Amniotic stem cell (primary cell): ENCODE measurements at regions not wholly inside any gene's neighbourhood (a gene's known extent, or its start where the extent isn't known, plus 50 kb on each side); places are given as distances from the start of the nearest gene placed in this dataset.
"Not testable (repeated sequence)": the region's sequence is repeated elsewhere in the genome, so short reads cannot be mapped to it uniquely, and the experiment has no call there.

Experiments
- DNase-seq: peaks from one replicate; lab custom pipeline; 2025; lab: John Stamatoyannopoulos, UW

GRCh38 chr1:96865731-96866685 is 144.4 kb downstream of the PTBP2 start:
- peak; percentile 61 for DNase-seq

GRCh38 chr1:96872757-96873156 is 151.2 kb downstream of the PTBP2 start:
- no peak for DNase-seq

DNA sequence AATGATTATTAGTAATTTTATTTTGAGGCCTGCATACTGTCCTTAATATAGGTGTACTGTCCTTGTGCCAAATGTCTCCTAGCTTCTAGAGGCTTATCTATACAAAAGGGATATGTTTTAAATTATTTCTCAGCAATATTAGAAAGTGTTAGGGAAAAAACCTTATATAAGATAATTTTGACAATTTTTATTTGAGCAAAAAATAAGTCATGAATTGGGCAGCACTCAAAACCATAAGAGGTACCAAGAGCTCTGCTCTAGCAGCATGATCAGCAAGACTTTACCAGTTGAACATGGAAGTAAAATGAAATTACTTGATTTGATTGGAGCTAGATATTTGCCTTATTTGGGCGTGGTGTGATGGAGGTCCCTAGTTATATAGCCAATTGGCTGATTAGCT is 157.1 kb downstream of the PTBP2 start:
- no peak for DNase-seq

GRCh38 chr1:96880626-96881025 is 159.0 kb downstream of the PTBP2 start:
- no peak for DNase-seq

DNA sequence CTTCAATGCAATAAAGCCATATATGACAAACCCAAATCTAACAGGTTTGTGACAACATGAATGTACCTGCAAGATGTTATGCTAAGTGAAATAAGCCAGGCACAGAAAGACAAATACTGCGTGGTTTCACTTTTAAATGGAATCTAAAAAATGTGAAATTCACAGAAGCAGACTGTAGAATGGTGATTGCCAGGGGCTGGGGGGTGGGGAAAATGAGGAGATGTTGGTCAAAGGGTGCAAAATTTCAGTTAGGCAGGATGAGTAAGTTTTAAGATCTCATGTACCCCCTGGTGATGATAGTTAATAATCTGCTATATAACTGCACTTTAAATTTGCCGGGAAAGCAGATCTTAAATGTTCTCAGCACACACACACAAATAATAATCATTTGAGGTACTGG is 160.5 kb downstream of the PTBP2 start:
- no peak for DNase-seq

DNA sequence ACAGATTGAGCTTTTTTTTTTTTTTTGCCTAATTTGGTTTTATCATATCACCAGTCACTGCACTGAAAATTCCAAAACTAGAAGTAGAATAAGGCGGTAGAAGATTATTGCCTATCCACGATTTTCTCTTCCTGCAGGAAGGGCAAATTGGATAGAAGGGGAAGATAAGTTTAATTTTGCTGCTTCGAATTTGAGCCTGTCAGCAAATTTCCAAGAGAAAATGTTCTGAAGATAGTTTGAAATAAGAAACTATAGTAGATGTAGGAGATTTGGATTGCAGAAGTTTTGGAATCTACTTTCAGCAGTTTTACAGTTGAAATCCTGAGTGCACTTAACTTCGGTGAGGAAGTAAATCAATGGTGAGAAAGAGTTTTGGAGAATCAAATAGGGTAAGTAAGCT is 164.9 kb downstream of the PTBP2 start:
- DNase-seq: no peak

GRCh38 chr1:96887501-96887900 is 165.9 kb downstream of the PTBP2 start:
- no peak for DNase-seq

- DNase-seq: no peak
Measured at GRCh38 chr1:96901783-96902363, 180.3 kb downstream of the PTBP2 start.

DNA sequence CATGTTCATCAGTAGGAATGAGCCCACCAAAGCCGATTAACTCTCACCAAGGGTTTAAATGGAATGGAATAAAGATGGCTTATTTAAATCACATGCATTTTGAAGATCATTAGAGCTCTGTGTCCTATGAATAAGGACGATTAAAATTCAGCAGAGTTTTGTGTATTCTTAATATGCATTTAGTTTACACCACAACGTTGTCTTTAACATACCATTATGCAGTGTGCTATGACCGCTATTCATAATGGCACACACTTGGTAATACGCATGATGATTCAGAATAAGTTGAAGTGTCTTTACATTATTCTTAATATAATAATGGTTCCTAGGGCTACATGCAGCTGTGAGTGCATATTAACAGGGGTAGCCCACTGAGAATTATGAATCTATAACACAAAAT is 190.7 kb downstream of the PTBP2 start:
- DNase-seq: no peak

GRCh38 chr1:96915701-96916100 is 194.1 kb downstream of the PTBP2 start:
- DNase-seq: not testable (repeated sequence)

- DNase-seq: peak; percentile 4
Measured at GRCh38 chr1:96918406-96918805, 196.8 kb downstream of the PTBP2 start.

DNA sequence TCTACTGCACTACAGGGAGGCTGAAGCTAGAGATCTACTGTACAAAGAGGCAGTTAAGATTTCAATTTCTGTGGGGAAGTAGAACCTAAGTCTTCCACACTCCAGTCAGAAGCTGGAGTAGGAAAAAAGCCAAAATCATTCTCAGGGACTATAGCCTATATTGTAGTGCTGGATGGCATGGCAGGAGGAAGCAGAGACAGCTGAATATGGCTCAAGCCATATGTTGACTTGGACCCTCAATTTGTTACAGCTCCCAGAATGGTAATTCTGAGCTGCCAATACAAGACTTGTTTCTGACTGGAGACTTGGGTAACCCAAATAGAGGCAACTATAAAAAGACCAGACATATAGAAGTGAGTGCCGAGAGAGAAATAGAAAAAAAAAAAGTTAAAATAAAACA is 200.6 kb downstream of the PTBP2 start:
- no peak for DNase-seq

DNA sequence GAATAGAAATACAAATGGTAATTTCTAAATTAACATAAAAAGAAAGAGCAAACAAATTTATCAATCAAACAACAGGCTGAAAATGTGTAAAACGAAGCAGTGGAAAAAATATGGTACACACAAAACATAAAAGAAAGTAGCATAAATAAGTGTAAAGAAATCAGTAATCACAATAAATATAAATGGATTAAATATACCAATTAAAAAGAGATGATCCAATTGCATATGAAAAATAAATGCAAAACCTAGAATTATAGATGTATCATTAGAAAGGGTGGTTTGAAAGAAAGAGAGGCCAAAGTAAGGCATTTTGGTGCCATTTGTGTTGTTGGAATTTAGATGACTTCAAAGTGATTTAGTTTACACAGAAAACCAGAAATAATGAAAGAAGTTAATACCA is 202.2 kb downstream of the PTBP2 start:
- DNase-seq: no peak

- no peak for DNase-seq
Measured at GRCh38 chr1:96926176-96926575, 204.6 kb downstream of the PTBP2 start.

- DNase-seq: no peak
Measured at GRCh38 chr1:96927125-96927524, 205.5 kb downstream of the PTBP2 start.

DNA sequence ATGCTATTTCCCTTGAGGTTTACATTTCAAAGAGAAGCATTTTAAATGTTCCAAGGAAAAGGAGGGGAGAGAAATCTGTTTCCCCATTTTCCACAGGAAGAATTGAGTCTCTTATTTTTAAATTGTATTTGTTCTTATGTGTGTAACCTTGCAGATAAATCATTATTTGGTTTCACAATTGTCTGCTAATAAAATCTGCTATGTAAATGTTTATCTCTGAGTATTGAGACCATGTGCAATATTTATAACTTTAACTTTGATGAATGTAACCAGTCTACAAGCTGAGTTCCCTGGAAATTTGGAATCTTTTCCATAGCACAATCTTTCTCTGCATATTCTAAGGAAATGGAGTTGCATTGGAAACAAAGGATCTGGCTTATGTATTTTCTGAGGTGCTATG is 209.6 kb downstream of the PTBP2 start:
- DNase-seq: no peak

- no peak for DNase-seq
Measured at GRCh38 chr1:96934282-96934681, 212.7 kb downstream of the PTBP2 start.

DNA sequence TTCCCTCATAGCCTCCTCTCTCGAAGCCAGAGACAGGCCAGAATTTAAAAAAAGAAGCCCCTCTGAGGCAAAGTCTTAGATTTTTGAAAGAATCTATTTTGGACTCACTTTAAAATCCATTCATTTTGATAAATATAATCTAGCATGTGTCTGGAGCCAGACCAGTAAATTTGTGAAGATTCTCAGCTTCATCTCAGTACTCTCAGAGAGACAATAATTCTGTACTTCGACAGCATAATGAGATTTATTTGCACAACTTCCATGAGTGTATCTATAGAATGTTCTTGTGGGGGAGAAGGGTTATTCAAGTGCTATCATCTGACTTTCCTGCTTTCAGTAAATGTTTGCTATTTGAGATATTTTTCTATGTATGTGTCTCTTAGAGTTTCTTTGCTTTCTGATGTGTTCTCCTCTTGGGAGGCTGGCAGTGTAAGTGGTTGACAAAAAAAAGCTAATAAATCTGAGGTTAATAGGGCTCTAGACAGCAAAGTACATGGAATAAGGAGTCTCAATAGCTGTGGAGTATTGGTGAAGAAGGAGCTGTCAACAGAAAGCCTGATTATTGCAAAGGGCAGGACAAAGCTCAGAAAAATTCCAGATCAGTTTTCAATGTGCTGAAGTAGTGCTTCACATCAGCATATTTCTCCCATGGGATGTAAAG is 223.0 kb downstream of the PTBP2 start:
- DNase-seq: no peak

- no peak for DNase-seq
Measured at GRCh38 chr1:96945509-96946084, 224.0 kb downstream of the PTBP2 start.

DNA sequence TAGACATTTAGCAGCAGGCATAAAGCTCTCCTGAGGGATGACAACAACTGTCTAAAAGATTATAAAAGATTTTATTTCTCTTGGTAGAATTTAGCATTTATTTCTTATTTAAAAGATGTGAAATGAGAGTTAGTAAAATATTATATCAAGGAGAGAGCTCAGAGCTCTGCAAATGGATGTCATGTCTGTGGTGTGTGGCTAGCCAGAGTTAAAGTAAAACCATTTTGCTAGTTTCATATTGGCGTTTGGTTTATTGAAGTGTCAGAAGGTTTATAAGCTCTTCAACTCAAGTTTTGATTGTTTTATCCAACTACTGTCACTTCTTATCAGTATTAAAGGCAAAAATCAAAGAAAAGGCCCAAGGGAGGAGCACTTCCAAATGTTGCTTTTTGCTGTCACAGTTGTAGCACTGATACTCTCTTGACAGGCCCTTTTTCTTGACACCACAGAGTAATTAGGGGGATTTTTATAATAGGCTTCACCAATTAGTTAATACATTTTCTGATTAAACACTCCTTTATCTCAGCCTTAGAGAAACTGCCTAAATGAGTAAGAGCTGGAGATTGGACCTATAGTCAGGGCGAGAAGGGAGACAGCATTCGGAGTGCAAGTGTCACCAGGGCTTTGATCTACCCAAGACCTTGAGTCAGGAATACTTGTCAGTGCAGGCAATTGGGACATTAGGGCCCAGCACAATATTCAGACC is 233.9 kb downstream of the PTBP2 start:
- no peak for DNase-seq

DNA sequence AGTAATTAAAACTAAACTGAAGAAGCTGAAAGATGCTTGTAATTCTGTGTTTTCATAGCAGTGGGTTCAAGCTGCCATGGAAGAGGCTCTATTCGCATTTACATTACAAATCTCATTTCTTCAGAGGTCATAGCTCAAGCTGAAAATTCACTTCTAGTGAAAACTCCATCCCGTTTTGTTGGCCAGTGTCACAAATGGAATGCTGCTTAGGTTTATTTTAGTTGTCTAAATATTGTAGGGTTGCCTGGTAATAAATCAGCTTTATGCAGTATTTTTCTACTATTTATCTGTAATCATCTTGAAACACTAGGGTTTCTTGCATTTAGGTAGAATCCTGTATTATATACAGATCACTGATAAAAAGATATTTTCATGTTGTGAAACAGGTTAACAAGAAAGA is 240.6 kb downstream of the PTBP2 start:
- DNase-seq: no peak

GRCh38 chr1:96962751-96963211 is 241.2 kb downstream of the PTBP2 start:
- DNase-seq: no peak
